Hematopoietic multipotent progenitor cell (in vitro differentiated cells): ENCODE measurements at regions not wholly inside any gene's neighbourhood (a gene's known extent, or its start where the extent isn't known, plus 50 kb on each side); places are given as distances from the start of the nearest gene placed in this dataset. TPM values are rescaled to one million over a fixed set of nuclear protein-coding genes. Genes with fewer than 3 reads are reported as not detected.

ENCODE experiments used
- DNase-seq, 3 donors: peaks; one replicate each; pipeline ENCODE4 v3.0.0-alpha.2; 2011 to 2015; ENCODE audit warnings: low read depth in 2 of 3, low spot score in 2 of 3
- small RNA-seq: library from RNA; depleted of rRNA; stranded (forward); fragments of <200 nt; gene quantifications from one replicate; pipeline ENCODE3, GENCODE V24; 2012

GRCh38 chr3:67733269-67733950, 79.0 kb upstream of the SUCLG2 start:
- no peak for DNase-seq

GRCh38 chr3:67724434-67724833, 70.0 kb upstream of the SUCLG2 start:
- no peak for DNase-seq

DNA sequence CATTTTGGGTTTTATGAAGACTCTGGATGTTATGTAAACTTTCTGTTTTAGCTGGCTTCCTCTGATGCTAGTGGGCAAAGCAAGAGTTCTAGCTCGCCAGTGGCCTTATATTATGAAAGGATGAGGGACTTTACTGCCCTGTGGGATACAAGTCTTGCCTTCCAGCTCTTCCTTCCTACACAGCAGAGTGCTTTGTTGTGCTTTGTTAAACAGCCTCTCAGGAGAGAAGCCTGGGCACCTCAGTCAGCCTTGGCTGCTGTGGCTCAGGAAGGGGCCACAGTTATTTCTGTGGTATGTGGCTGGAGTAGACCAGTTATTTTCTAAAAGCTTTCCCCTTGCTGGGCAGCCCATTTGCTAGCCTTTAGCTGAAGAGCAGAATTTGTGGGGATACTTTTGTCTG, 69.5 kb upstream of the SUCLG2 start:
- no peak for DNase-seq

- no peak for DNase-seq
Observed at GRCh38 chr3:67719333-67719732, 64.9 kb upstream of the SUCLG2 start.

DNA sequence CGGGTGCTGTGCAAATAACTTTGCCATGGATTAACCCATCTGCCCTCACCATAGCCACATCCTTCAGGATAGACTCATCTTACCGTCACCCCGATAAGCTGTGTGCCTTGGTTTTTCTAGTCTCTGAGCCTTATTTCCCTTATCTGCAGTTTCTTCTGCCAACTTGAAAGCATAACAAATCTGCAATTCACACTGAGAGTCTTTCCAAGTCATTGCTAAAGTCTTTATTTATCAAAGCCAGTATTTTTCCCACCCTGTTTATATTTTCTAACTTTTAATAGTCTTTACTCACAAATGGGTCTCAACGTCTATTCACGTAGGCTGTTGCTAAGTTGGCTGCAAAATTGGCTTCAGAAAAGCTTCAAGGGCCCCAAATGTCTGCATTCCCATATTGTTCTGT, 61.6 kb upstream of the SUCLG2 start:
- DNase-seq: no peak

DNA sequence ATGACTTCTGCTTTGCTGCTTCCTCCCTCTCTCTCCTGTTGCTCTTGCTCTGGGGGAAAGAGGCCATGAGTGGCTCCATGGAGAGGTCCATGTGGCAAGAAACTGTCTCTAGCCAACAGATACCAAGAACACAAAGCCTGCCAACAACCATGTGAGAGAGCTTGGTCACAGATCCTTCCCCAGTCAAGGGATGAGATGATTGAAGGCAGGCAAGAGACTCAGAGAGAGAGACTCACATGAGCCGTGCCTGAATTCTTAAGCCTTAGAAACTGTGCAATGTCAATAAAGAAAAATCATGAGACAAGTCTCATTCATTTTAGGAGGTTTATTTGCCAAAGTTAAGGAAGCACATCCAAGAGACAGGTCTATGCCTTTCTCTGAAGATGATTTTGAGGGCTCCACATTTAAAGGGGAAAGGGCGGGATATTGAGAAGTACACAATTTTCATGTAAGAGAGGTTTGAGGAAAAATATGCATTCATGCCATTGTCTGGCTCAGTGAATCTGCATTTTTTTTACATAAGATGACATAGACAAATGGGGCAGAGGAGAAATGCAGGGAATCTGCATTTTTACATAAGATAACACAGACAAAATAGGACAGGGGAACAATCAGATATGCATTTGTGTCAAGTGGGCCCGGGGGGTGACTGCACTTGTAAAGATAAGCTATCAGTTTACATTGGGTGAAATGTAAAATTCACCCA, 59.5 kb upstream of the SUCLG2 start:
- DNase-seq: no peak

- DNase-seq: no peak
Observed at GRCh38 chr3:67712259-67712658, 57.8 kb upstream of the SUCLG2 start.

DNA sequence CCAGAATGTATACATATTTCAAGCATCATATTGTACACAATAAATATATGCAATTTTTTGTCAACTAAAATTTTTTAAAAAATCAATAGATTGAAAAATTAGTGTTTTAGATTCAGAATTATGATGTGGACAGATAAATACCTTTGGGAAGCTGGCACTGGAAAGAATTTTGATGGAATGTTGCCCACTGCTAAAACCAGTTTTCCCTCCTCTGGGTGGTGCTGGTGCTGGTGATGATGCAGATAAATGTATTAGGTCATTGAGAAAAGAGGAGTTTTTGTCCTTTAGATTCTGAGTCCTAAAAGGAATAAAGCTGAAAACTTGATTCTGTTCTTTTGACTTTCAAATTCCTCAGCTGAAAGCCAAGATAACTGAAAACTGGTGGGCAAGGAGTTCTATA, 56.0 kb upstream of the SUCLG2 start:
- DNase-seq: no peak

DNA sequence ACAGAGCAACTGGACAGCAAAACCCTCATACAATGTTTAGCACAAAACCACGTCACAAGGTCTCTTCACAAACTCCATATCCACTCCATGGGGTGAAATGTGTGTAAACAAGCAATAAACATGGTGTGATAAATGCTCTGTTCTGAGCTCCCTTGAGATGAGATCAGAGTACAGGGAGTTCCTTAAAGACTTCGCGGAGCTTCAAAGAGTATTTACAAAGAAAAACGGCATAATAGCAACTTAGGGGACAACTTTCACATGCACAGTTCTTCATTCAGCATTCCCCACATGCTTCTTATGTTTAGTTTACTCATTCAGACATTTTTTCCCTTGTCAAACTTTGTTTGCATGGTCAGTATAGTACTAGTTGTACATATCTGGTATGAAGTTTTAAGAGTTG, 52.5 kb upstream of the SUCLG2 start:
- no peak for DNase-seq

GRCh38 chr3:67704322-67704721, 49.9 kb upstream of the SUCLG2 start:
- DNase-seq: no peak

Small RNA genes lying in the stretch of these regions (small RNA-seq; reads per million reads assigned to genes)
- gene AC107626.1: not detected
